ENCODE measurements at regions not wholly inside any gene's neighbourhood (a gene's known extent, or its start where the extent isn't known, plus 50 kb on each side); places are given as distances from the start of the nearest gene placed in this dataset.
A peak's percentile ranks its signal among the peaks of the same experiment; 100 is the strongest.
"Not testable (repeated sequence)": the region's sequence is repeated elsewhere in the genome, so short reads cannot be mapped to it uniquely, and the experiment has no call there.

DNA sequence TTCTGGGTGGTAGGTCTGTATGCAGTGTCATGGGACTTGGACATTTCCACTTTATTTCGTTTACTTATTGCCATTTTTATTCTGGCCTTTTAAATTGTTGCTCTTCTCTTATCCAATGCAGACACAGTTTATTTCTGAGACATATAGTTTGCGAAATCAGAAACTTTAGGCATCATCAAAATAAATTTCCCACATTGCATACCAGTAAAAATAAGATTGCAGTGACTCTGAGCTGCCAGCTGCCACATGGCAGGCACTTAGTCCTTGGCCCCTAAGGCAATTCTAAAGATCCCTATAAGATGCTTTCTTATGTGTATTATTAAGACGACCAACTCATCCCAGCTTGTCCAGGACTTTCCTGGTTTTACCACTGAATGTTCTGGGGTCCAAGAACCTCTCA, 81.8 kb upstream of the ANKRD1 start:
- no peak for DNase-seq (ENCODE audit: low read depth in 4 of 4, low spot score in 2 of 4)

DNA sequence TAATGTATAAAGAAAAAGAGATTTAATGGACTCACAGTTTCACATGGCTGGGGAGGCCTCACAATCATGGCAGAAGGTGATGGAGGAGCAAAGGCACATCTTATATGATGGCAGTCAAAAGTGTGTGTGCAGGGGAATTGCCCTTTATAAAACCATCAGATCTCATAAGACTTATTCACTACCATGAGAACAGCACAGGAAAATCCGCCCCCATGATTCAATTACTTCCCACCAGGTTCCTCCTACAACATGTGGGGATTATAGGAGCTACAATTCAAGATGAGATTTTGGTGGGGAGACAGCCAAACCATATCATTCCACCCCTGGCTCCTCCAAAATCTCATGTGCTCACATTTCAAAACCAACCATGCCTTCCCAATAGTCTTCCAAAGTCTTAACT, 82.5 kb upstream of the ANKRD1 start:
- not testable (repeated sequence) for DNase-seq (ENCODE audit: low read depth in 4 of 4, low spot score in 2 of 4)

DNA sequence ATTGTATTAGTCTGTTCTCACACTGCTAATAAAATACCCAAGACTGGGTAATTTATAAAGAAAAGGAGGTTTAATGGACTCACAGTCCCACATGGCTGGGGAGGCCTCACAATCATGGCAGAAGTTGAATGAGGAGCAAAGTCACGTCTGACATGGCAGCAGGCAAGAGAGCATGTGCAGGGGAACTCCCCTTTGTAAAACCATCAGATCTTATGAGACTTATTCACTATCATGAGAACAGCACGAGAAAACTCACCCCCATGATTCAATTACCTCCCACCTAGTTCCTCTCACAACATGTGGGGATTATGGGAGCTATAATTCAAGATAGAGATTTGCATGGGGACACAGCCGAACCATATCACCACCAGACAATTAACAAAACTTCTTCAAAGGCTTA, 84.4 kb upstream of the ANKRD1 start:
- not testable (repeated sequence) for DNase-seq (ENCODE audit: low read depth in 4 of 4, low spot score in 2 of 4)

DNA sequence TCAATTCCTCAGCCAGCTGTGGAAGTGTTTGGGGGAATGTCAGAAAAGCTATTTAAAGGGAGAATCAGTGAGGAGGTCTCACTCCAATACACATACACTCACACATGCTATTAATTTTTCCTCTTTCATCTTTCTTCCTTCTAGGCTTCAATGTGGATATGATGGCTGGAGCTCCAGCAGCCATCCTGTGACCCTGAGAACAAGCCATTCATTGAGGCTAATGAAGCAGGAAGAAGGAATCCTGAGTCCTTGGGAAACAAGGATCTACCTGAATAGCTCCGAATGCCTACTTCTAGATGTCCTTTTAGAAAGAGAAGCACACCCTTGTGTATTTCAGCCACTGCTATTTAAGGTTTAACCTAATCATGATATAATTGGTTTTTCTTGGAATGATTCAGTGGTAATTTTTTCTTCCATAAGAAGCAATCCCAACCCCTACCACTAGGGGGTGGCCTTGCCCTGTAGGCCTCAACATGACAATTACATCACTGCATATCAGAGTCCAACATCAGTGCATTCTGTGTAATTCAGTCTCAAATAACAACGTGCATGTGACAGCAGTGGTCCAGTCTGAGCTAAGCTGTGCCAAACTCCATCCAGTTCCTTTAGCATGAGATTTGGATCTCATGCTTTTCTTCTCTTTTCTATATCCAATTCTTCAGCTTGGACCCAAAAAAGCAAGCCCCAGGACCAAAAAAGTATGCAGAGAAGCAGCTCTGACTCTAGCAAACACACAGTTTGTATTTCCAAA, 85.3 kb upstream of the ANKRD1 start:
- DNase-seq (ENCODE audit: low read depth in 4 of 4, low spot score in 2 of 4) = peak in 3 of 4 donors; percentile 36 to 56 (median 52)

DNA sequence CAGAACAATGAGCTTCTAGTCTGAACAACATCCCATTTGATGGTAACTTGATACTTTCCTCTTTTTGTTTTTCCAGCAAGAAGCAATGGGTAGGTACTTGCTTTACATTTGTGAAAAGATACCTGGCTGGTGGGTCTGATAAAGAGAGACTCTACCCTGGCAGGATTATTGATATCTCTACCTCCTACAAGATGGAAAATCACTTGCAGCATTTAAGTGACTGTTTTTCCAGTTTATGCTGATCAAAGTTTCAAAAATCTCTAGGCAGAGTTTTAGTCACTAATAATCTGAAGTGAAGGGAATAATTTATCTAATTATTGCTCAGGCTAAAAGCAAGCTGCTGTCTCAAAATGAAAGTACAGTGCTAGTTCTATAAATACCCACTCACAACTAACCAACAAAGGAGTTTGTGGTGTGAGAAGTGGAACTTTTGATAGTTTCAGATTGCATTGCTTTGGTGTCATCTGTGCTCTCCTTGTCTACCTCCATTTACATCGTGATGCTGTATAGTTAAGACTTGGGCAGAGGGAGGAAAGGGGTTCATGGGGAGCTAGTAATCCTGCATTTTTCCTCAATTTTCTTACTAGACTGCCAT, 86.0 kb upstream of the ANKRD1 start:
- no peak for DNase-seq (ENCODE audit: low read depth in 4 of 4, low spot score in 2 of 4)

DNA sequence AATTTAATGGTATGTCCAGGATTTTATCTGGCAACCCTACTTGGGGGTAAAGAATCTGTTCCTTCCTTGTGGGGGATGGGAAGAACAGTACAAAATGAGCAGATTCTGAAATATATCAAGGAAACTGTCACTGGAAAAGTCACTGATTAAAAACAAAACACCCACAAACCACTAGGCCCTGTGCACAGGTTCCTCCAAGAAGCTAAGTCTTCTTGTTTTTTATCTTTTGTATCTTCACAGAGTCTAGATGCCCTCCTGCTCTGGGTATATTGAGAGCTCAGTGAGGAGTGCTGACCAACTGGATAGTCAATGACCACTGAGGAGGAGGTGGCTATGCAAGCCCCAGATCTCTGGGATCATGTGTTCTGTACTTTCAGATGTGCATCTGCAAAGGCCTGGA, 86.8 kb upstream of the ANKRD1 start:
- DNase-seq (ENCODE audit: low read depth in 4 of 4, low spot score in 2 of 4) = no peak

DNA sequence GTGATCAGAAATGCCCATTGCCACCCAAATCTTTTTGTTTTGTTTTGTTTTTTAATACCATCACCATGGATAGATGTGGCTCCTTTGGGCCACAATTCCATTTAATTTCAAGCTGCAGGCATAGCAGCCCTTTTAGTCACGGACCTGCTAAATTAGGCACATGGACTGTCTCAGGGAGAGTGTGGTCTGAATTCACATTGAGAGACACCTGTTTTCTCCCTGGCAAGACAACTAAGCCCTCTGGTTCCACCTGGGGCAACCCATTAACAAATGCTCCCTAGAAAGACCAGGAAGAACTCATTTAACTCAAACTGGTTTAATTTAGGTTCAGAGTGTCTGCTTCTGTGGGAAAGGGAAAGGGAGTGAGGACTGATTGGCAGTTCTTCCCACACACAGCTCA, 88.2 kb upstream of the ANKRD1 start:
- DNase-seq (ENCODE audit: low read depth in 4 of 4, low spot score in 2 of 4) = no peak

DNA sequence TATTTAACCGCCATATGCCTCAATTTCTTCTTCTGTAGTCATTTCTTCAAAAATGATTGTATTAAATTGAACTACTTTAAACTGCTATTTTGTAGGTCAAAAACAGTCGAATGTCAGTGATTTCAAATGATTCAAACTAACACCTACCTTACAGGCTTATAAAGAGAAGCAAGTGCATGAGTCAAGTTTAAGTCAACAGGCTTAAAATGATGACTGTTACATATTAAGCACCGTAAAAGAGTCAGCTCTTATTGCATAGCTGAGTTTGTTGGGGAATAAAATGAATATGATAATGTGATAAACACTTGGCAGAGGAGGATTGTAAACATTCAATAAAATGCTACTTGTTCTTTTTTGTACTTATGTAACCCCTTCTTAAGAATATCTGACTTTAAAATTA, 90.1 kb upstream of the ANKRD1 start:
- no peak for DNase-seq (ENCODE audit: low read depth in 4 of 4, low spot score in 2 of 4)

DNA sequence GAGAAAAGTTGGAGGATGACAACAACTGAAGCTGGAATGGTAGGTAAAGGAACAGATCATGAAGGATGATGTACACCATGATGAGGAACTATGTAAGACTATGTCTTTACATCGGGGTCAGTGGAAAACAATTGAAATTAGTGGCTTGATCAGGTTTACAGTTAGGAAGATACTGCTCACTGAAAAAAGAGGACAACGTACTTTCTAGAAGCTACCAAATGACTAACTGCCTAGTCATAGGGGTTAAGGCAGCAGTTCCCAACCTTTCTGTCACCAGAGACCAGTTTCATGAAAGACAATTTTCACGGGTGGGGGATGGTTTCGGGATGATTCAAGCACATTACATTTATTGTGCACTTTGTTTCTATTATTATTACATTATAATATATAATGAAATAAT, 91.6 kb upstream of the ANKRD1 start:
- no peak for DNase-seq (ENCODE audit: low read depth in 4 of 4, low spot score in 2 of 4)

DNA sequence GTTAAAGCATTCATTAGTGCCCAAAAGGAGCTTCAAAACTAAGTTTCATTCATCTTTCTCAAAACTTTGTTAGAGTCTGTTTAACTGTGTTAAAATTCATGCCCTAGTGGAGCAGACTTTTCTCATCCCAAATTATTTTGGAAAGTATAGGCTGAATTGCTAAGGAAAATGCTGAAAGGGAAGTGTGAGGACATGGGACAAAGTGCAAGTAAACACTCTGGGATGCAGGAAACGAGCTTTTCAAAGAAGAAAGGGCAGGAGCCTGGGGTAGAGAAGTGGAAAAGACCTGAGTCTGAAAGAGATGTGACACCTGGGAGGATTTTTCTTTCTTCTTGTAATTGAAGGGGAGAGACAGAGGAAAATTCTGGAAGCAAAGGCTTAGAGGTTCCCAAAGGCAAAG, 93.1 kb upstream of the ANKRD1 start:
- no peak for DNase-seq (ENCODE audit: low read depth in 4 of 4, low spot score in 2 of 4)

DNA sequence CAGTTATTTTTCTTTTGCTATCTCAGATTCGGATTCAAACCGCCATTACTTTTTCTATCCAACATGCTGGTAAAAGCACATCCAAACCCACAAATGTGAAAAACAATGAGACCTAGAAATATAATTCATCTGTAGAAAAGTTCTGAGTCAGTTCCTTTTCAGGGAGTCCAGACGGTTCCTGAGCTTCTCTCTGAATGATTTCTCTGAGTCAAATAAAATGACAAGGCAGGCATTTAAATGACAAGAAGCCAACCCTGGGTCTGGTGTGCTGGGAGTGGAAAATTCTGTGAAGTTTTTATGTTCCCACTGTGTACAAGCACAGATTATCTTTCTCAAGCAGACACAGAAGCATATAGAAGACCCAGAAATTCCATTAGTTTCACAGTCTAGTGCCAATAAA, 96.3 kb upstream of the ANKRD1 start:
- DNase-seq (ENCODE audit: low read depth in 4 of 4, low spot score in 2 of 4) = no peak

DNA sequence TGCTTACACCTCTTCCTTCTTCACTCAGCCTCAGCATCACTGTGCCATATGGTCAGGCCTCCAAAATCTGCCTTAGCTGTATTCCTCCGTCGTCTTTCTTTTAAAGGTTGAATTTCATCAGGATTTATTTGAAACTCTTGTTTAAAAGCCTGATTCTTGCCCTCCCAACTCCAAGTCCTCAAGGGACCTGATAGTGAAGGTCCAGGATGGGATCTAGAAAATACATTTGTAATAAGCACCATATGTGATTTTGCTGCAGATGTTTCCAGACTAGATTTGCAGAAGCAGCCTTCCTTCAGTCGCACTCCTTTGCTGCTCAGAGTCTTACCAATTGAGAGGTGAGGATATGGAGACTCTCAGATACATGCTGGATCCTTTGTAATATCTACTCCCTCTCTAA, 101.0 kb upstream of the ANKRD1 start:
- DNase-seq (ENCODE audit: low read depth in 4 of 4, low spot score in 2 of 4) = no peak

DNA sequence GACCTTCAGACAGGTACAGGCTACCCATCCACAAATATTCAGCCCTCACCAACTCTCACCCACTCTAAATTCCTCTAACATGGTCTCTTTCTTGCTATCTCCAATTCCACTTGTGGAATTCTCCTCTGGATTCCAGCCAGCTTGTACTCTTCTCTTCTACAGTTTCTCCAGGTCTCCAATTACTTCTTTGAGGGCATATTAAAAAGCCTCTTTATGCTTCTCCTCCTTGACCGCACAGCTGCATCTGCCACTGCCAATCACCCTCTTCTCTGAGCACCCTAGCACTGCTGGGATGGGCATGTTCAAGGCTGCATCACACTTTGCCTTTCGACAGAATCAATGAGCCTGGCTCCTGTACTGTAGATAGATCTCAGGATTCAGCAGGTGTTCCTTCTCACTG, 101.5 kb upstream of the ANKRD1 start:
- DNase-seq (ENCODE audit: low read depth in 4 of 4, low spot score in 2 of 4) = no peak

DNA sequence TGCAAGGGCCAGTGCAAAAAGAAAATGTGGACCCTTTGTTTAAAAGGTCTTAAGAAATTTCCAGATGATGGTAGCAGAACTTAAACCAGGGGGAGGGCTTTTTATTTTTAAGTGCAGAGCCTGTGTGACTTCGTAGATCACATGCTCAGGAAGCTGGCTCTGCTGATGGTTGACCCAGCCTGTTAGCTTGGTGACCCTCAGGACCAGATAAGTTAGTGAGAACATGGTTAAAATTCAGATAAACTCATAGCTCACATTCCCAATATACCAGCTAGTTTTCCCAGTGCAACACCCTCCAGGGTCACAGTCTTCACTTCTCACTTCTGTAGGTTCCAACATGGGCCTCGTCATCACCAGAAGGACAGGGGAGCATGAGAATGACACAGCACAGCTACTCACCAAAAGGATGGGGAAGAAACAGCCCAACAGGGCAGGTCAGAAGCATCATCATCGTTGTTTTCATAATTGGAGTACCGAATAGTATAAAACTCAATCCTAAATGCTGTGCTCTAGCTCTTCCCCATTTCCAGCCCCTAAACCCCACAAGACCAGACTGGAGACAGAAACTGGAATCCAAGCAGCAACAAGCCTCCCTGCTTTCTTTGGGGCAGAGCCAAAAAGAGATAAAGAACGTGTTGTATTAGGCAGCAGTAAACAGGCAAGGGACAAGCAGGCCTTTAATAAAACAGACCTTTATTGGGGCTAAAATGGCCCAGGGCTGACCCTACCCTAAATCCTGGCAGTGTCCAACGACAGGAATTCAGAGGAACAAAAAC, 102.2 kb upstream of the ANKRD1 start:
- no peak for DNase-seq (ENCODE audit: low read depth in 4 of 4, low spot score in 2 of 4)

DNA sequence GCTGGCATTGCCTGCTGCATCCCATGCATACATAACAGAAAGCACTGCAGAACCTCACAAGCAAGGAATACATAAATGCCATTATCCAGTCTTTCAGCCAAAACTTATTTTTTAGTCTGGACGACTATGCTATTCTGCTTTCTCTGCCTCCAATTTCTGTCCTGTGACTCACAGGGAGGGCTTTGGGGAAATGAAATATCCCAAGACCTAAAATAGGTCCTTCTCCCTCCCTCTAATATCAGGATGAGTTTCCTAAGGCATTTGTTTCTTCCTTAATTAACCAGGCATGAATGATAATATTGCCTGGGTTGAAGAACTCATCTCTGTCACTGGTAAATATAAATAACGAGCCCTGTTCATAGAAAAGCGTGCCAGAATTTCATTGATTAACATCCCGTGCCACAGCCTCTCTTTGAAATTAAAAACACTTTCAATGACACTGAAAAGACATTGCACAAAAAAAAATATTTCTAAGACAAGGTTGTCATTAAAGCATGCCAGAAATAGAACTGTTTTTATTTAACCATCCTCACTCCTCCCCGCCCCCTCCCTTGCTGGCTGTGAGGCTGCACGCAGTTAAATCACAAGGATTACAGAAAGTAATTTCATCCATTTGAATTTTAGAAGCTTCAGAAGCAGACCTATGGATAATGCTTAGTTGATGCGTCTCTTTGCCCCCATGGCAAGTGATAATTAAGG, 103.0 kb upstream of the ANKRD1 start:
- no peak for DNase-seq (ENCODE audit: low read depth in 4 of 4, low spot score in 2 of 4)

DNA sequence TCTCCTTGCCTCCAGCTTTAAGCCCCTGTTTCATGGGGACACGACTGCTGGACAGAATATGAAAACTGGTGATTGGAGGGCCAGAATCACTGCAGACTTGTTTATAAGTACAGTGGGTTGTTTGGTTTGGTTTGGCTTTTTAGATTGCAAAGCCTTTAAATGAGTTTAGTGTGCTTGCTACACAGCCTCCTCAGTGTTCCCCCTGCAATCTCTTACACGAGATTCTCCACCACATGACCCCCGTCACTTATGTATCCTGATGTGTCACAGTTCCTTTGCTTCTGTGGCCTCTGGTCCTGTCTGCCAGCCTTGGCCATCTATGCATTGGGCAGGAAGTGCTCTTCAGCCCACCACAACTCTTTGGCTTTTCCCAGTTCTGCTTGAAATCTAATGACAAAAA, 103.7 kb upstream of the ANKRD1 start:
- DNase-seq (ENCODE audit: low read depth in 4 of 4, low spot score in 2 of 4) = no peak

DNA sequence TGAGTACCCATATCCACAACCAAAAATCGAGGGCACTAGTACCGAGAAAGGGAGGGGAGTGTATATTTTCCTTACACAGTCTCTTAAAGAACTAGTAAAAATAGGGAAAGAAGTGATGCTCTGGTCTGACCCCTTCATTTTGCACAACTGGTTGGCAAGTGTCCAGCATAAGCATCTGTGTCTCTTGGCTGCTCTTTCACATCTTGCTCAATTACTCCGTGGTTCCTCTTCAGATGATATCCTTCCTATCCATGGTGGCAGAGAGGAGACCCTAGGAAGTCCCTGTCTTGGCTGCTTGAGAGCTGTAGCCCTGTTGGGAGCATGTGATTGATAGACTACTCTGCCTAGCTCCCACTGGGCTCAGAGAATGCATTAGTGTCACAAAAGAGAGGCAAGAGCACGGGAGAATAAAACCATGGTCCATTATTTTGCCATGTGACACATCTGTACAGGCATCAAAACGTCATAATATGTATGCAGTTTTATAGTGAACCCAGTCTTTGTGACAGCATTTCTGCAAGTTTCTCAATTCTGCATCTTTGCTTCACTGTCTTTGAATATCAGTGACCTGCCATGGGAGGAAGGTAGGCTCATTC, 111.8 kb upstream of the ANKRD1 start:
- DNase-seq (ENCODE audit: low read depth in 4 of 4, low spot score in 2 of 4) = no peak

DNA sequence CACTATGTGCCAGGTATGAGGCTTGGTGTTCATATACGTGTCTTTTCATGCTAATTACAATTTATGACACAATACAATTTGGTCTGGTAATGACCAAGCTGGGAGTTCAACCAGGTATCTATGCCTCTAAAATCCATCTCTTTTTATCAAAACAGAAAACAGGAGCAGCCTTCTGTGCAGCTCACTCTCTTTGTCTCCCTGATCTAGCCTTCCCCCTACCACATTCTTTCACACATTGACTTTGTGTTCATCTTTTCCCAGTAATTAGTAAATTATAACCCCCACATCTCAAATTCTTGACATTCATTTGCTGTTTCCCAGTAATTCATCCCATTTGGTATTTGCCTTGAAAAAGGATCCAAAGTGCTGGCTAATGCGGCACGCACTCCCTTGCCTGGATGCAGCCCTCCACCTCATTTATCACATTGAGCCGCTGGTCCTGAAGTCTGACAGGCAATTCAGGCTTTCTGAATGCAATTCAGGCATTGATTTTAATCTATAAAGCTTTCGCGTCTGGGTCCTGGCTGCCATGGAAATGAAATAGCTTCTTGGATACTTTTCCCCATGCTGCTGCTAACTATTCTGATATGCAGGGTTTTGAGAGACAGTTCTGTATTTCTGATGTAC, 112.5 kb upstream of the ANKRD1 start:
- no peak for DNase-seq (ENCODE audit: low read depth in 4 of 4, low spot score in 2 of 4)

DNA sequence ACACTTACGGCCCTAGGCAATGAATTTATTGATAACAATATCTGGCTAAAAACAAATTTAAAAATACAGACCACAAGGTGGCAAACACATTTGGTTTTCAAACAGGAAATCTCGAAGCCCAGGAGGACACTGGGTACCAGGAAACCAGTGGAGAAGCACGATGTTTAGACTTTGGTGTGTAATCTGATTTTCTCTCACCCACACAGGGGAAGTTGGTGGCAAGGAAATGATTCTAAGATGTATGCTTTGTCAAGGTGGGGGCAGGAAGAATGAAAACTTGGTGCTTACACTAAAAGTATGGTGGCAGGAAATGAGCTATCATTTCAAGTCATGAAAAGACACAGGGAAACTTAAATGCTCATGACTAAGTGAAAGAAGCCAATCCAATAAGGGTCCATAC, 113.2 kb upstream of the ANKRD1 start:
- no peak for DNase-seq (ENCODE audit: low read depth in 4 of 4, low spot score in 2 of 4)

DNA sequence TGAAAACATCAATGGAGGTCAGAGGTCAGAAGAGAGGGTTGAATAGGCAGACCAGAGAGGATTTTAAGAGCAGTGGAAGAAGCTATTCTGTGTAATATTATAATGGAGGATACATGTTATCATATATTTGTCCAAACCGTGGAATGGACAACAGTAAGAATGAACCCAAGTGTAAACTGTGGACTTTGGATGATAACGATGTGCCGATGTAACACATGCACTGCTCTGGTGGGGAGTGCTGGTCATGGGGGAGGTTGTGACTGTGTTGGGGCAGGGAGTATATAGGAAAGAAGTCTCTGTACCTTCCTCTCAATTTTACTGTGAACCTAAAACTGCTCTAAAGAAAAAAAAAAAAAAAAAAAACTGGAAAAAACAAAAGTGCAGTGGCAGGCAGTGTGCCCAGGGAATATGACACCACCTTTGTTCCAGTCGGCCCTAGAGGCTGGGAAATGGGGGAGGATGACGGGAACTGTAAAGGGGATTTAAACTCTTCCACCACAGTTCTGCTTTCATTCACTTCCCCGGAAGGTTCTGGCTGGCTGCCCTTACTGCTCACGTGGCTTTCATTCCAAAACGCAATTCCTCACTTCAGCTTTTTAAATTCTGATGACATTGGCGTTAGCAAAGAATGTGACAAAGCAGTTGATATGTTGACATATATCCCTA, 113.7 kb upstream of the ANKRD1 start:
- DNase-seq (ENCODE audit: low read depth in 4 of 4, low spot score in 2 of 4) = peak in 2 of 4 donors; percentile 52 to 68

All from left renal cortex interstitium (tissue), 4 donors.